H1 (cell line): ENCODE measurements at regions not wholly inside any gene's neighbourhood (a gene's known extent, or its start where the extent isn't known, plus 50 kb on each side); places are given as distances from the start of the nearest gene placed in this dataset.

ENCODE experiments used
- CTCF ChIA-PET: fragments of 300-600 bp; sonication (Branson Sonifier 250); formaldehyde crosslinking; loops from one replicate; lab custom pipeline; 2021; ENCODE audit not compliant: partially characterized antibody; lab: Charles Lee
- POLR2A ChIA-PET: fragments of 300-600 bp; sonication (Branson Sonifier 250); formaldehyde crosslinking; loops from one replicate; lab custom pipeline; 2021; ENCODE audit warnings: inconsistent platforms; ENCODE audit not compliant: partially characterized antibody; lab: Charles Lee
- DNase-seq, 2 experiments: peaks; one replicate each; pipeline versions ENCODE4 v3.0.0 to v3.0.0-alpha.2; 2010 to 2022; ENCODE audit warnings: low spot score in 2 of 2, low read depth in 1 of 2, mixed read lengths in 1 of 2
- FAIRE-seq: peaks from 2 replicates; lab custom pipeline; 2011; peaks lifted over from hg19 to GRCh38; lab: Jason Lieb, UNC
- H2AFZ ChIP-seq: 2 replicates; pipeline ENCODE4 v1.8.1; 2012; ENCODE audit warnings: low read length, inconsistent platforms
- H2AK5ac ChIP-seq: 2 replicates; pipeline ENCODE4 v1.6.1; 2013; ENCODE audit warnings: low read depth, low read length
- H2BK120ac ChIP-seq: replicated peaks from 2 replicates; pipeline ENCODE3; 2013; ENCODE audit warnings: low read depth, low read length, inconsistent platforms
- H2BK12ac ChIP-seq: 2 replicates; pipeline ENCODE4 v1.6.1; 2013; ENCODE audit warnings: low read depth, low read length
- H2BK15ac ChIP-seq: 2 replicates; pipeline ENCODE4 v1.6.1; 2013; ENCODE audit warnings: low read length
- H2BK20ac ChIP-seq: 2 replicates; pipeline ENCODE4 v1.6.1; 2013; ENCODE audit warnings: low read length
- H2BK5ac ChIP-seq: 2 replicates; pipeline ENCODE4 v1.6.1; 2013; ENCODE audit warnings: low read depth, low read length
- H3K14ac ChIP-seq: 2 replicates; pipeline ENCODE4 v1.6.1; 2013; ENCODE audit warnings: inconsistent platforms; ENCODE audit not compliant: insufficient read length
- H3K18ac ChIP-seq: 2 replicates; pipeline ENCODE4 v1.6.1; 2013; ENCODE audit warnings: low read length; ENCODE audit errors: extremely low read depth
- H3K23ac ChIP-seq: 2 replicates; pipeline ENCODE4 v1.6.1; 2013; ENCODE audit warnings: inconsistent platforms; ENCODE audit not compliant: insufficient read length
- H3K23me2 ChIP-seq: 2 replicates; pipeline ENCODE4 v1.6.1; 2013; ENCODE audit warnings: low read depth, low read length
- H3K27ac ChIP-seq: 2 replicates; pipeline ENCODE4 v1.6.1; 2011; ENCODE audit warnings: low read depth, low read length, inconsistent platforms
- H3K27me3 ChIP-seq, 4 experiments: replicated peaks in 1 of 4; 1 replicate in 1 of 4; 2 replicates in 3 of 4; pipeline versions ENCODE4 v1.6.1 to v1.8.1; 2011 to 2013; ENCODE audit warnings: low read length in 3 of 4, mild to moderate bottlenecking in 3 of 4, inconsistent platforms in 2 of 4, mixed read lengths in 2 of 4, moderate library complexity in 1 of 4; ENCODE audit not compliant: control insufficient read depth in 3 of 4, insufficient read depth in 3 of 4; ENCODE audit errors: extremely low read depth in 1 of 4
- H3K36me3 ChIP-seq, 4 experiments: 2 replicates each; pipeline versions ENCODE4 v1.6.1 to v1.8.1; 2011 to 2013; ENCODE audit warnings: mild to moderate bottlenecking in 4 of 4, low read length in 3 of 4, moderate library complexity in 2 of 4, control low read depth in 1 of 4, inconsistent platforms in 1 of 4; ENCODE audit not compliant: insufficient read depth in 4 of 4, control insufficient read depth in 2 of 4
- H3K4ac ChIP-seq: replicated peaks from 2 replicates; pipeline ENCODE3; 2013; ENCODE audit warnings: low read length, low read depth, mixed read lengths, inconsistent platforms; ENCODE audit not compliant: insufficient read length
- H3K4me1 ChIP-seq, 4 experiments: replicated peaks in 1 of 4; 1 replicate in 1 of 4; 2 replicates in 3 of 4; pipeline versions ENCODE4 v1.6.1 to v1.8.1; 2011 to 2013; ENCODE audit warnings: low read length in 3 of 4, inconsistent platforms in 2 of 4, mixed read lengths in 1 of 4; ENCODE audit not compliant: insufficient read depth in 4 of 4, control insufficient read depth in 3 of 4
- H3K4me2 ChIP-seq, 2 experiments: 2 replicates each; pipeline versions ENCODE4 v1.6.1 to v1.8.1; 2011 to 2013; ENCODE audit warnings: low read depth in 2 of 2, low read length in 2 of 2, control low read depth in 1 of 2, inconsistent platforms in 1 of 2, mild to moderate bottlenecking in 1 of 2; ENCODE audit not compliant: insufficient read depth in 1 of 2
- H3K4me3 ChIP-seq, 4 experiments: fragments of 200-600, 300-600 bp in 1 of 4; sonication (generic), shearing (Covaris generic), sonication (Bioruptor Twin) in 1 of 4; 2 replicates each; pipeline versions ENCODE4 v1.5.1 to v1.8.1; 2011 to 2016; ENCODE audit warnings: low read length in 4 of 4, low read depth in 3 of 4, control low read depth in 2 of 4, inconsistent platforms in 2 of 4, mild to moderate bottlenecking in 2 of 4, mixed read lengths in 1 of 4, moderate library complexity in 1 of 4; ENCODE audit not compliant: insufficient read depth in 2 of 4; ENCODE audit errors: extremely low read depth in 1 of 4
- H3K56ac ChIP-seq: replicated peaks from 2 replicates; pipeline ENCODE3; 2013; ENCODE audit warnings: low read depth, mild to moderate bottlenecking, mixed read lengths, low read length, inconsistent platforms; ENCODE audit not compliant: insufficient read length
- H3K79me1 ChIP-seq: 2 replicates; pipeline ENCODE4 v1.6.1; 2013; ENCODE audit warnings: low read depth, low read length, control low read depth
- H3K79me2 ChIP-seq, 2 experiments: 2 replicates each; pipeline versions ENCODE4 v1.6.1 to v1.8.1; 2012 to 2013; ENCODE audit warnings: low read length in 2 of 2, mild to moderate bottlenecking in 2 of 2, inconsistent platforms in 1 of 2; ENCODE audit not compliant: insufficient read depth in 2 of 2, control insufficient read depth in 1 of 2
- H3K9ac ChIP-seq, 4 experiments: replicated peaks in 1 of 4; 1 replicate in 1 of 4; 2 replicates in 3 of 4; pipeline versions ENCODE4 v1.6.1 to v1.8.1; 2011 to 2013; ENCODE audit warnings: low read depth in 3 of 4, low read length in 3 of 4, control low read depth in 2 of 4, mild to moderate bottlenecking in 2 of 4, moderate library complexity in 2 of 4, inconsistent platforms in 1 of 4; ENCODE audit errors: extremely low read depth in 1 of 4
- H3K9me3 ChIP-seq, 2 experiments: 2 replicates each; pipeline versions ENCODE4 v1.6.1 to v1.8.1; 2012 to 2013; ENCODE audit warnings: mild to moderate bottlenecking in 2 of 2, moderate library complexity in 2 of 2, control low read depth in 1 of 2, inconsistent platforms in 1 of 2, low read depth in 1 of 2, low read length in 1 of 2, mixed read lengths in 1 of 2; ENCODE audit not compliant: insufficient read depth in 2 of 2
- H4K20me1 ChIP-seq, 2 experiments: replicated peaks in 1 of 2; 2 replicates each; pipeline versions ENCODE3 to v1.8.1; 2011 to 2013; ENCODE audit warnings: inconsistent platforms in 2 of 2, low read length in 2 of 2, mild to moderate bottlenecking in 1 of 2; ENCODE audit not compliant: insufficient read depth in 2 of 2, control insufficient read depth in 1 of 2
- H4K5ac ChIP-seq: 2 replicates; pipeline ENCODE4 v1.6.1; 2013; ENCODE audit warnings: low read length, low read depth, mixed read lengths, inconsistent platforms; ENCODE audit not compliant: insufficient read length
- H4K8ac ChIP-seq: 2 replicates; pipeline ENCODE4 v1.8.0; 2013; ENCODE audit warnings: mild to moderate bottlenecking, moderate library complexity, low read length, inconsistent platforms; ENCODE audit not compliant: insufficient read depth; ENCODE audit errors: extremely low read depth
- H4K91ac ChIP-seq: replicated peaks from 2 replicates; pipeline ENCODE3; 2013; ENCODE audit warnings: low read length, mixed read lengths, inconsistent platforms; ENCODE audit not compliant: insufficient read length
- BACH1 ChIP-seq: IDR thresholded peaks from 2 replicates; pipeline ENCODE4 v1.6.1; 2012; ENCODE audit warnings: low read length, improper control_type of control experiment
- CHD1 ChIP-seq: IDR thresholded peaks from 2 replicates; pipeline ENCODE4 v1.6.1; 2012; ENCODE audit warnings: low read depth, low read length, improper control_type of control experiment
- CREB1 ChIP-seq: IDR thresholded peaks from 2 replicates; pipeline ENCODE4 v1.6.1; 2012; ENCODE audit warnings: inconsistent platforms
- EZH2 ChIP-seq: fragments of 200-600 bp; sonication (generic); IDR thresholded peaks from 2 replicates; pipeline ENCODE4 v1.7.1; 2012; ENCODE audit warnings: low read depth, mild to moderate bottlenecking, moderate library complexity, low read length, inconsistent platforms; ENCODE audit not compliant: severe bottlenecking
- GABPA ChIP-seq: IDR thresholded peaks from 2 replicates; pipeline ENCODE4 v1.6.1; 2011; ENCODE audit warnings: mild to moderate bottlenecking, low read length, moderate library complexity, borderline replicate concordance; ENCODE audit not compliant: insufficient read depth
- NRF1 ChIP-seq: IDR thresholded peaks from 2 replicates; pipeline ENCODE4 v1.6.1; 2011; ENCODE audit warnings: mild to moderate bottlenecking, low read depth, low read length, improper control_type of control experiment
- POU5F1 ChIP-seq: IDR thresholded peaks from 2 replicates; pipeline ENCODE4 v1.6.1; 2011; ENCODE audit warnings: low read depth, mild to moderate bottlenecking, low read length, moderate library complexity
- RBBP5 ChIP-seq: IDR thresholded peaks from 2 replicates; pipeline ENCODE4 v1.7.1; 2012; ENCODE audit warnings: low read depth, mild to moderate bottlenecking, inconsistent platforms, low read length, moderate library complexity, borderline replicate concordance
- SP2 ChIP-seq: IDR thresholded peaks from 2 replicates; pipeline ENCODE4 v1.6.1; 2012; ENCODE audit warnings: mild to moderate bottlenecking, low read length, inconsistent platforms
- SP4 ChIP-seq: IDR thresholded peaks from 2 replicates; pipeline ENCODE4 v1.6.1; 2012; ENCODE audit warnings: low read length, inconsistent platforms
- TAF1 ChIP-seq: IDR thresholded peaks from 2 replicates; pipeline ENCODE4 v1.6.1; 2011; ENCODE audit warnings: mild to moderate bottlenecking, low read depth, low read length
- WGBS, 2 experiments: shearing (Covaris generic) in 1 of 2; methylation state at CpG; one replicate each; pipeline versions ENCODE4 v1.1.6 to v1.1.7; 2013 to 2015; ENCODE audit warnings: low lambda C conversion rate in 2 of 2, mixed read lengths in 2 of 2, inconsistent platforms in 1 of 2, low coverage in 1 of 2, missing lambda C conversion rate in 1 of 2; ENCODE audit not compliant: insufficient replicate concordance in 2 of 2, insufficient coverage in 1 of 2, insufficient read length in 1 of 2; ENCODE audit errors: extremely low coverage in 1 of 2, missing lambda C conversion rate in 1 of 2; 5-methylcytosine and 5-hydroxymethylcytosine counted together
- TF ChIP-seq, protein P1 (sequence below): IDR thresholded peaks from 2 replicates; pipeline ENCODE4 v1.6.1; 2012; ENCODE audit warnings: inconsistent platforms

DNA sequence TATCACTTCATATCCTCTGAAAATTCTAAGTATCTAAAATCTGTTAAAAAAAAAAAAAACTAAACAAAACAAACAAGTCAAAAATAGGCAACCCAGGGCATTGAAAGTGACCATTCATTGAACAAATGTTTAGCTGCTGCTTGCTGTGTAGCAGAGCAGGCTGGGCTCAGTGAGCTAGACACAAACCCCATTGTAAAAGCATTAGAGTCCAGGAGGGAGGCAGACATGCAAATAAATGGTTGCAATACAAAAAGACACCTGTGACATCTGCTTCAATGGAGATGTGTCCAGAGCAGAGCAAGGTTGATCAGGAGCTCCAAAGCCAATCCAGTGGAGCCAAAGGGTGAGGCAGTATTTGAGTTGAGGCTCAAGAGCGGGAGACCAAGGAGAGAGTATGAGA, 267.3 kb upstream of the GATB start:
- no peak for FAIRE-seq
- POLR2A ChIA-PET, result no interaction called here
- WGBS, 2 experiments, result 100% methylated on average over 1 of the region's 1 CpG; no CpG with 5 or more reads in 1 of the 2 experiments

More for the DNA sequence above, 267.3 kb upstream of the GATB start:
- H3K36me3 ChIP-seq, result no peaks in the 10 kb centered on the region
- no peak overlapping the region for H4K8ac ChIP-seq
- H3K4me2 ChIP-seq, result no peak overlapping the region
- no peak overlapping the region for H4K5ac ChIP-seq
- no peaks in the 10 kb centered on the region for H3K23me2 ChIP-seq
- H3K27ac ChIP-seq, result no peak overlapping the region
- H3K9me3 ChIP-seq, result no peaks in the 10 kb centered on the region
- H3K18ac ChIP-seq, result no peak overlapping the region
- DNase-seq, result no peak
- H3K27me3 ChIP-seq, result no peaks in the 10 kb centered on the region
- no peak overlapping the region for H2BK120ac ChIP-seq
- no peak overlapping the region for H3K4me3 ChIP-seq
- H4K91ac ChIP-seq, result no peak overlapping the region
- H2BK5ac ChIP-seq, result no peak overlapping the region
- H2BK15ac ChIP-seq, result no peak overlapping the region
- no peaks in the 10 kb centered on the region for H3K79me2 ChIP-seq
- H3K23ac ChIP-seq, result no peak overlapping the region
- CTCF ChIA-PET, result no interaction called here
- H3K79me1 ChIP-seq, result no peaks in the 10 kb centered on the region
- H4K20me1 ChIP-seq, result no peaks in the 10 kb centered on the region
- no peak overlapping the region for H3K9ac ChIP-seq
- no peak overlapping the region for H2BK12ac ChIP-seq
- no peak overlapping the region for H2BK20ac ChIP-seq
- no peak overlapping the region for H3K14ac ChIP-seq
- TF ChIP-seq SP4, result no peak
- no peak for TF ChIP-seq NRF1
- no peak for TF ChIP-seq POU5F1
- no peak for TF ChIP-seq CHD1
- TF ChIP-seq, protein P1, sequence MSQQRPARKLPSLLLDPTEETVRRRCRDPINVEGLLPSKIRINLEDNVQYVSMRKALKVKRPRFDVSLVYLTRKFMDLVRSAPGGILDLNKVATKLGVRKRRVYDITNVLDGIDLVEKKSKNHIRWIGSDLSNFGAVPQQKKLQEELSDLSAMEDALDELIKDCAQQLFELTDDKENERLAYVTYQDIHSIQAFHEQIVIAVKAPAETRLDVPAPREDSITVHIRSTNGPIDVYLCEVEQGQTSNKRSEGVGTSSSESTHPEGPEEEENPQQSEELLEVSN, result no peak
- TF ChIP-seq GABPA, result no peak
- TF ChIP-seq SP2, result no peak
- no peak for TF ChIP-seq TAF1
- no peak for TF ChIP-seq RBBP5
- TF ChIP-seq BACH1, result no peak
- no peak for TF ChIP-seq CREB1
- no peak for TF ChIP-seq EZH2
- TF ChIP-seq, all 59 proteins: peak for 0
- Histone ChIP-seq H2AFZ (no peak overlapping the region), H3K4ac (no peak overlapping the region), H3K4me1 (no peaks in the 10 kb centered on the region), H2AK5ac (no peak overlapping the region), H3K56ac (no peak overlapping the region)
